ENCODE measurements at regions not wholly inside any gene's neighbourhood (a gene's known extent, or its start where the extent isn't known, plus 50 kb on each side); places are given as distances from the start of the nearest gene placed in this dataset.

- Histone ChIP-seq H3F3A (replicated peaks; ENCODE audit: low read depth) (no peaks in the 10 kb centered on the region), H3K36me3 (ENCODE audit: insufficient read depth) (no peaks in the 10 kb centered on the region), H3K9me2 (ENCODE audit: insufficient read depth) (no peaks in the 10 kb centered on the region), H3K79me2 (replicated peaks; ENCODE audit: insufficient read depth) (no peaks in the 10 kb centered on the region), H3K4me2 (no peak overlapping the region), H3K4me3 (no peak overlapping the region), H4K20me1 (replicated peaks; ENCODE audit: insufficient read depth) (no peaks in the 10 kb centered on the region), H2AFZ (no peak overlapping the region), H3K4me1 (ENCODE audit: insufficient read depth) (no peaks in the 10 kb centered on the region), H3K27ac (ENCODE audit: low read depth) (no peak overlapping the region), H3K27me3 (ENCODE audit: insufficient read depth) (no peaks in the 10 kb centered on the region)
- ATAC-seq (no peak), DNase-seq (ENCODE audit: low spot score) (no peak)
- Mint-ChIP-seq H3K4me3 (no peak overlapping the region), H3K27me3 (ENCODE audit: insufficient read depth, low read depth, poor library complexity) (no peaks in the 10 kb centered on the region), H3K4me1 (no peaks in the 10 kb centered on the region), H3K36me3 (ENCODE audit: low read depth) (peaks cover 23% of the 10 kb centered on the region), H3K9me3 (peaks cover 82% of the 10 kb centered on the region), H3K27ac (no peak overlapping the region)
- TF ChIP-seq EZH2 (IDR thresholded peaks at IDR 0.05; ENCODE audit: low read depth, unreplicated experiment) (no peak), EZH2phosphoT487 (IDR thresholded peaks at IDR 0.05; ENCODE audit: unreplicated experiment) (no peak), ETS1 (IDR thresholded peaks at IDR 0.05) (no peak), REST (IDR thresholded peaks at IDR 0.05; ENCODE audit: unreplicated experiment) (no peak), STAT1 (IDR thresholded peaks at IDR 0.05; ENCODE audit: unreplicated experiment) (no peak), POLR2AphosphoS5 (IDR thresholded peaks at IDR 0.05; ENCODE audit: low read depth) (no peak), ZNF462 (CRISPR knock-in tag; IDR thresholded peaks at IDR 0.05) (no peak), CTCF (conservative IDR thresholded peaks at IDR 0.05; ENCODE audit: low read depth in 2 of 2) (no peak), ZNF114 (CRISPR knock-in tag; IDR thresholded peaks at IDR 0.05) (no peak), ZNF331 (CRISPR knock-in tag; IDR thresholded peaks at IDR 0.05; ENCODE audit: low read depth) (no peak), JUNB (IDR thresholded peaks at IDR 0.05; ENCODE audit: unreplicated experiment) (no peak)
Observed at GRCh38 chr21:23812485-23812884, 1794.8 kb downstream of the MRPL39 start.

Measured in GM23338 (cell line).